Right renal pelvis (tissue), 4 donors: ENCODE measurements at regions not wholly inside any gene's neighbourhood (a gene's known extent, or its start where the extent isn't known, plus 50 kb on each side); places are given as distances from the start of the nearest gene placed in this dataset.

Experiments used
- DNase-seq, 4 donors: peaks; one replicate each; pipeline ENCODE4 v3.0.0-alpha.2; 2013; ENCODE audit warnings: low read depth in 4 of 4, low spot score in 3 of 4, missing footprints in 1 of 4

DNA sequence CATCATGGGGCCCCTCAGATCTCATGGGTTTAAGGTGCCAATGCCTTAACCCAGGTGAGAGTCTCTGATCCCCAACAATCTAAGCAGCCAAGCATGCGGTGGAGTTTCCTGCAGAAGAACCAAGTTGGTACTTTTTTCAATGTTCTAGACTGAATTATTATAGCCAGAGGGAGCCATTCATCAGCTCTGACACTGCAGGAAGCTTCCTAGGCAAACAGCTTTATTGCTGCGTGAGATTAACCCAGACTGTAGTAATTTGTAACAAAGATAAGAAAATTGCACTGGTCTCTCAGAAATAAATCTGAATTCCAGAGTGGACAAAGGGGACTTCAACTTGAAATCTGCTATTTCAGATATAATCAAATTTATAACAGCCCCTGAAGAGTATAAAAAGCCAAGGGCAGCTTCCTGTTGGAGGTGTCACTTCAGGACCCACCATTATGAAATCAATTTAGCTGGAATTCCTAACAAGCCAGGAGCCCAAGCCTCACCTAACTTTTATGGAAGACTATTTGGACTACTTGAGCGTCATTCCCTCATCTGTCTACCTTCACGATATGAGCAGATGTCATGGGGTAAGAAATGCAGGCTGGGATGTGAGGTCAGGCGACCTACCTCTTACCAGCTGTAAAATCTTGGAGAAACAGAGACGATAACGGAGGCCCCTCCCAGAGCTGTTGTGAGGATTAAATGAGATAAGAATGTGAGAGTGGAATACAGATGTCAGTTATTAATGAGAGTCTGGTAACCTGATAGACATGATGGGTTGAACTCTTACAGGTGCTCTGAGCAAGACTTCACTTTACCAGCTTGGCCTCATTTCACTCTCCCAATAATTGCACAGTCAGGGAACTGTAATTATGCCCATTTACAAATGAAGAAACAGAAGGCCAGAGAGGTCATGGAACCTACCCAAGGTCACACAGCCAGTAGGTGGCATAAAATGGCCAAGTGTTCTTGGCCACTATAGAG lies 135.1 kb downstream of the RRAGC start:
- no peak for DNase-seq

DNA sequence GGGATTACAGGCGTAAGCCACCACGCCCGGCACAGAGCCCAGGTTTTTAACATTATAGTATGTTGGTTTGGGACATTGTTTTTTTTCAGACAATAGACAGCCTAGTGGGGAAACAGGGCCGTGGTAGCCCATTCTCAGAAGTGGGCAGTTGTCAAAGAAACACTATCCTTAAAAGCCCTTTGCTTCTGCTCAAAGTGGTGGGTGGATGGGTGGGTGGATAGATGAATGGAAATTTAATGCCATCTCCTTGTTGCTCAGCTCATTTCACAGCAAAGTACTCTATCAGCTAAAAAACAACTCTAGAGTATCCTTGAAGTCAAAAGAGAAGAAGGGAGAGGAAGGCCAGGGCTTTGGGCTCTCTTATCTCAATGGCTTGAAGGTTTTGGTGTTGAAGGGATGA lies 137.8 kb downstream of the RRAGC start:
- DNase-seq = no peak

DNA sequence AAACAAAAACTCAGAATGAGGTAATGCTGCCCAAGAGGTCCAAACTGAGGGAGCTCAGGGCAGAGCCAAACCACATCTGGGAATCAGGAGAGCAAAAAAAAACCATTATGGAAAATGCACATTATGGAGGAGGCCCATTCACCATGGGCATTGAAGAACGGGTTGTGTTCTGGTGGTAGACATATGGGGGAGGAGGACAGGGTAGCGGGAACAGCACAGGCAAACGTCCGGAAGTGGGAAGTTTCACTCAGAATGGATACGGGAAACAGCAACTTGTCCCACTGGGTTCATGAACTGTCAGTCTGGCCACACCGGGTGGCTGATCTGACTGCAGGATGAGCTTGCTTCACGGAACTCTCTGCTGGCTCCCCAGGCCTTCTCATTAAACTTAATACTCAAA lies 139.7 kb downstream of the RRAGC start:
- DNase-seq = no peak

DNA sequence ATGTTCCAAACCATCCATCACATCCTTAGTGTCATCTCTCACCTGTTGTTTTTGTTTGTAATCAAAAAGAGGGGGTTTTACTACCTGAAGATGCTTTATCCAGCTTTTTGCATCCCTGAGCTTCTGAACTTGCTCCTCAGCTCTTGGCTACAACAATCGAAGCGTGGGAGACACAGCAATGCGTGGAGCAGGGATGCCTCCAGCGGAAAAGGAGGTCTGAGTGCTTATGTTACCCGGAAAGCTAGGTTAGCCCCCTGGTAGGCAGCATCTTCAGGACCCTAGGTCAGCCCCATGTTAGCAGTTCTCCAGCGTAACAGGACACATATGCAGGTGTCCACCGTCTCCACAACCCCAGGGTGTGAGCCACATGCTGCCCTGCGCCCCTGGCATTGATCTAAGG lies 141.5 kb downstream of the RRAGC start:
- DNase-seq = no peak

DNA sequence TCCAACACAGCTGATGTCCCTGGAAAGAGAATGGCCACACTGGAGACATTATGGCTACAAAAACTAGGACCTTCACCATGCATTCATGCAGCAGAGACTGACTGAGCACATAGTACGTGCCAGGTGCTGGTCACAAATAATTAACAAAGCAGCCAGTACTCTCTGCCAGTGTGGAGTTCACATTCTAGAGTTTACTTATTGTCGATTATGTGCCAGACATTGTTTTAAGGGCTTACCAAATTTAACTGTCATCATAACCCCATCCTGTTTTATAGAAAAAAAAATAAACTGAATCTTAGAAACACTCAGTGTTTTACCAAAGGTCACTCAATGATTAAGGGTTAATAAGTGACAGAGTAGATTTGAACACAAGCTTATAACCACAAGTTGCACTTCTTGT lies 143.3 kb downstream of the RRAGC start:
- no peak for DNase-seq

DNA sequence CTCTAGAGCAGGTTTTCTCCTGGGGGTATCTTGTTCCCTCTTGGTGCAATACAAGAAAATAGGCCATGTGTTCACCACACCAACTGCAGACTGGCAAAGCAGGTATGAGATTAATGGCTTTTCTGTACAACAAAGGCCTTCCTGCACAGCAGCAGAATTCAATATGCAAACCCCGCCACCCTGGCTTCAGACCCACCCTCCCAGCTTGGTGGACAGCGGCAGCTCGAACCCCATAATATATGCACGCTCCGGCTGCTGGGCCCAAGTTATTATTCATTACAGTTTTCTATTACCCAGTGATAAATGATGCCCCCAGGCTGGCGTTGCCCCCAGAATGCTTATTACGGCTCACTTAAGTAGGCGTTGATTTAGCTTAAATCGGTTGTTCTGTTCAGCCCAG lies 144.2 kb downstream of the RRAGC start:
- DNase-seq = no peak

DNA sequence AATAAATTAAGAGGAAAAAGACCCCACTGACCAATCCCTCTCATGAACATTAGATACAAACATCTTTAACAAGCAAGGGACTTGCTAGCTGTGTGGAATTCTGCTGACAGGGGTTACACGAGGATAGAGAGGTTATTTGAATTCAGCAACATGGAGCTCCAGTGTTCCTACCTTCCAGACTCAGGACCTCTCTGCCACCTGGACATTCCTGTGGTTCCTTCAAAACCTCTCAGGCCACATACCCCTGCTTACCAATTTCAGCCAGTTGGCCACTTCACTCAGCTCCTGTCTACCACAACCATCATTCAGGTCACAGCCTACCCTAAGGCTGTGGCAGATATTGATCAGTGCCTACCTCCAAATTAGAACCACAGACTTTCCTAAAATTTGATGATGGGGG lies 147.5 kb downstream of the RRAGC start:
- DNase-seq = no peak

DNA sequence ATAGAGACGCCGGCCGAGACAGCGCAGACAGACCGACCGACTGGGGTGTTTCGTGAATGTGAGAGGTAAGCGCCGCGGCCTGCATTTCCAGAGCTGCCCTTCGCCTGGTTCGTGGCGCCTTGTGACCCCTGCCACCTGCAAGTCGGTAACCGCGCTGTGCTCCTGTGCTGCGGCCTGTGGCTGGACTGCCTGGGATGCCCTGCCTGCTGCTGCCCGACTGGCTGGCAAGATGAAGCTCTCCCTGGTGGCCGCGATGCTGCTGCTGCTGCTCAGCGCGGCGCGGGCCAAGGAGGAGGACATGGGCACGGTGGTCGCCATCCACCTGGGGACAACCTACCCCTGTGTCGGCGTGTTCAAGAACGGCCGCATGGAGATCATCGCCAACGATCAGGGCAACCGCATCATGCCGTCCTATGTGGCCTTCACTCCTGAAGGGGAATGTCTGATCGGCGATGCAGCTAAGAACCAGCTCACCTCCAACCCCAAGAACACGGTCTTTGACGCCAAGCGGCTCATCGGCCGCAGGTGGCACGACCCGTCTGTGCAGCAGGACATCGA lies 150.8 kb downstream of the RRAGC start:
- DNase-seq = no peak

DNA sequence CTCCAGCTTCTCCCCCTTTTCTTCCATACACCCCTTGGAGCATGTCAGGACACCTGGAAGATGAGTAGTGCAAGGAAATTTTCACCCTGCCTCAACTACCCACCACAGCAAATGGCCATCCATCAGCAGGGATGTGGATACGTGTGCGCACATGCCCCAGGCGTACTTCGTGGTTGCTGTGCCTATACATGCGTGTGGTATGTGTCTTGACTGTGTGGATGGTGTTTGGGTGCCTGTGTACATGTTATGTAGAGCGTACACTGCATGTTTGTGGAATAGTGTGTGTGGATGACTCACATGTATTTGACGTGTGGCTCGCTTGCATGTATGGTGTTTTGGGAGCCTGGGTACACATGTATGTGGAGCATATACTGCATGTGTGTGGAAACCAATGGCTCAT lies 158.5 kb downstream of the RRAGC start:
- no peak for DNase-seq

DNA sequence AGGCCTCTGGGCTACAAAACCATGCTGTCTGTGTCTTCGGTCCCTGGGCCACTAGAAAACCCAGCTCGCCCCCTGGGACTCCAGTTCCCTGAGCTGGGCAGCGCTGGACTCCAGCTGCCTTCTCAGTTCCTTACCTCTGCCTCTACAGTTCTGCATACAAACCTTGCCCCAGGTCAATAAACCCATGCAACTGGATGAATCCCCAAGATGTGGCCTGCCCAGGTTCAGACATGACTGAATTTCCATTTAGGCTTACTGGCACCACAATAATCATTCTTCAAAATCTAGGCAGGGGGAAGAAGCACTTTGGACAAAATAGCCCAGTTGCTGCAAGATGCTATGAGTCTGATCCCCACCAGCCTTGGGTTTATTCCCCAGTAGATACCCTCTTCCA lies 159.5 kb downstream of the RRAGC start:
- no peak for DNase-seq

DNA sequence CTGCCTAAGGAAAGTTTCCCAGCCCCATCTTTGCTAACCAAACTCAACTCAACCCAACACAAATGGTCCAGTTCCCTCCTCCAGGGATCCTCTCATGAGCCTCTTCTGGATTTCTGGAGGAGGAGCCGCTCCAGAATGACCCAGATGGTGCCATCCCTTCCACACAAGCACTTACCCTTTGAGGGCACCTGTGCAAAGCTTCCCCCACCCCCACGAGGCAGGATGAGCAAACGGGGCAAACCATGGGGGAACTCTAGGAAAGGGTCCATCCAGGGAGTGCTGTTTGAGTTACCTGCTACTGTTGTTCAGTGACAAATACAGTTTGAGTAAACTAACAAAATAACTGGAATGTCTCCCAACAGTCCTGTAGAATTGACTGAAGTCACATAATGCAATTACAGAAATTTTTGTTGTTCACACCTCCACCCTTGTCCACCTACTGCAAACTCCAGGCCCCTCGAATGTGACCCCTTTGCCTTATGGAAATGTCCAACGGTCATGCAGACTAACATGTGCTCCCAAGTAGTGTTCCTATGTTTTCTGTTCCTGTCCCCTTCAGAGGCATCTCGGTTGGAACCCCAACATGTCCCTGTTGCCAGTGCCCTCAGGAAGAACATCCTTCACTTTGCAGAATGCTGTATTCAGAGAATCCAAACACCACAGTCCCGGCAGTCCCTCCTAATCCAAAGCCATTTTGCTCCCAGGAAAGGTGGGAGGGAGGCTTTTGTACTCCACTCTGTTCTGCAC lies 160.1 kb downstream of the RRAGC start:
- no peak for DNase-seq

DNA sequence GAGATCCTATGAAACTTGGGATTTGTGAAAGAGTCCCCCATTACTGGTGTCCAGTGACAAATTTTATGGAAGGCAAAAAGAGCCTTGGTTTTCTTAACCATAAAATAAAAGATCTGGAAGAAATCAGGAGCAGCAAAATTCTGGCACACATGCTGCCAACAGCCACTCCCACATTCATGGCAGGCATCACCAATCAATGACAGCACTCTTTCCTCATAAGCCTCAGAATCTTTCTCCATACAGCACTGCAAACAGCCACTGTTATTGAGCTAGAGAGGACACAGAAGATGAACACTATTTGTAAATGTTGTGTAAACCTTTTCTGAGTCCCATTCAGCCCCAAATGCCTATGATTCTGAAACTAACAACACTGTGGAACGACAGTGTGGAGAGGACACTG lies 162.2 kb downstream of the RRAGC start:
- no peak for DNase-seq

DNA sequence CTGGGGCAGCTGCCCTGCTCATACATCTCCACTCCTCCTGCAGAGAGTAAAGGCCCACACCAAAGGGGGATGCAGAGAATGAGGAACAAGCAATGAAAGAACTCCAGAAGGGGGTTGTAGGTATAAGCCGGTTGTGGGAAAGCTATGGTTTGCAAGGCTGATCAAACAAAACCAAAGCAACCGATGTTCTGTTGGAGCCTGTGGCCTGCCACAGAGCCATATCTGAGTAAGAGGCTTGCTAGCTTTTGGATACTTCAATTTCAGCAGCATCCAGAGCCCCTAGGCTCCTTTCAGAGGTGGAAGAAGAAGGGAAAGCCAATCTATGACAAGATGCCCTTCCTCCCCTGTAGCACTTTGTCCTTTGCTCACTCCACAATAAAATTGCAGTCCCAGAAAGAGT lies 163.2 kb downstream of the RRAGC start:
- no peak for DNase-seq

DNA sequence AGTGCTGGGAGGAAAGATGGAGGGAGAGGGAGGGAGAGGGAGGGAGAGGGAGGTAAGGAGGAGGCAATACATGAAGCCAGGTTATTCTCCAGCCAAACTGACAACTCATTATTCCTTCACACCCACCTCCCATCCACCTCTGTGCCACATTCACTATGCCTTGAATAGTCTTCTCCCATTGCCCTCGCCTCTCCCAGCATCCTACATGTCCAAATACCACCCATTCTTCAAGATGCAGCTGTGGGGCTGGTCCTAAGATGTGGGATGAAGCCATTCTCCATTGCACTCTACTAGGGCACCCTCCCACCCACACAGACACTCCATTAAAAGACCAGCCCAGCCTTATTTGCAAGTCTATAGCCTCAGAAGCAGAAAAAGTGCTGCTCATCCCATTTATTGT lies 165.8 kb downstream of the RRAGC start:
- DNase-seq = no peak

DNA sequence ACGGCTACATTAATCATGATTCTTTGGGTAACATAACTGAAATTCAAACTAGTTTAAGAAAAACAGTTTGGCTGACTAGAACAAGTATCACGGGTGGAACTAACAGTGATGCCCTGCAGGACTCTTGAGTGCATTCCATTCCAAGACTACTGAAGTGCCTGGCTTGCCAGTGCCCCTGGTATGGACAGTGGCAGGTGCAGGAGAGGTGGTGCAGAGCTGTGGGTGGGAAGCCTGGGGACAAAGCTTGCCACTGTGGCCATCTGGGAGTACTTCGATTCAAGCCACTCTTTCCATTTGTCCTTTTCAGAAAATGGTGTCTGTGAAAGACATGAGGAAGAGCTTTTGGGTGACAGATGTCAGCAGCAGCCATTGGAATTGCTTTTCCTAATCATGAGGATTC lies 166.5 kb downstream of the RRAGC start:
- DNase-seq = no peak

DNA sequence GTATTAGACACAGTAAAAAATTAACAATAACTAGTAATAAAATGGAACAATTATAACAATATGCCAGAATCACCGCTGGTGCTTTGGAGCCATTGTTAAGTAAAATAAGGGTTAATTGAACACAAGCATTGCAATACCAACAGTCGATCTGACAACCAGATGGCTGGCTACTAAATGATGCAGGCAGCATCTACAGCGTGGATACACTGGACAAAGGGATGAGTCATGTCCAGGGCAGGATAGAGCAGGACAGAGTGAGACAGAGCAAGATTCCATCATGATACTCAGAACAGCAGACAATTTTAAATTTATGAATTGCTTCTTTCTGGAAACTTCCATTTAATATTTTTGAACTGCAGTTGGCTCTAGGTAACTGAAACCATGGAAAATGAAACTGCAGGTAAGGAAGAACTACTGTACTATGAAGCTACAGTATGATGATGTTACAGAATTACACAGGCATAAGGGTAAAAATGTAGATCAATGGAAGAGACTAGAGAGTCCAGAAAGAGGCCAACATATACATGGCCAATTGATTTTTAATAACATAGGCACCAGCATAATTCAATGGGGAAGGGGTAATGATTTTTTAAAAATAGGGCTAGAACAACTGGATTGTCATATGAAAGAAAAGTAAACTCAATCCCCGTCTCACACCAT lies 168.7 kb downstream of the RRAGC start:
- no peak for DNase-seq

DNA sequence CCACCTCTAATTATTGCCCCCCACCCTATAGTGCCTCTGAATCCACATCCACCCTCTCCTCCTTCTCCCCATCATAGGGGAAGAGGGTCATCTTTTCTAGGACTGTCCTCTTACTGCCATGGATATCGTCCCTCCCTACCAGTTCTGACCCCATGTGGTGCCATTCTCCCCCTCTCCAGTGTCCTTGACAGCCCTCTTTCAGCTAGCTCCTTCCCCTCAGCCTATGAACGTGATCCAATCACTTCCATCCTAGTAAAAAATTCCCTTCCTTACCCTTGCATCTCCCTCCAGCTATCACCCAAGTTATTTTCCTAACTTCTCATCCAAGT lies 172.7 kb downstream of the RRAGC start:
- DNase-seq = no peak

DNA sequence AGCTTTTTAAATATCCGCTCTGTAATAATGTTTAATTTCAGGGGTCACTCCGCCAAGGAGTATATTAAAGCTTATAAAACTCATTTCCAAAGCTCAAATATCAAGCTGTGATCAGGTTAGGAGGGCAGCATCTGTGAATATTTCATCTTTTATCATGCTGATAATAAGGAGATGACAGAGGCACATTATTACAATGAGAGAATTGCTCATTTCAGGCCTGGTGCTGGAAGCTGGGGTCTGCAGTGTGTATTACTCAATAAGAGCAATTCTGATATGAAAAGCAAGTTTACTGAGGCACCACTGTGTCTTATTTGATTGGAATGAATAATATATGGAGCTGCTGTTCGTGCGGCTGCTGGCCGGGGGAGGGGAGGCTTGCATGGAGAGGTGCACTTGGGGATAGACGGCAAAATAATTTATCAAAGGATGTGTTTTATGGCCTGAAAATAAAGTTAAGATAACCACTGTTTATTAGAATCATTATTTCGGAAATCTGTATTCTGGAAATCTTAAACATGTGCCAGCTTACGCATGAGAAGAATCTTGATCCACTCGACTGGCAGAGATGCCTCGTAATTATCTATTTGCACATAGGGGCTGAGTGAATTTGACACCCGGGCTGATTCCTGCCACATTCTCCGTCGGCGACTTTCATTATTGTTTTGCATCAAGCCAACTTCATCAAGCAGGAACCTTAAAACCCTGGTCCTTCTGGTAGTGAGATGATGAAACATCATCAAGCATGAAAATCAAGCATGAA lies 173.2 kb downstream of the RRAGC start:
- DNase-seq = no peak

DNA sequence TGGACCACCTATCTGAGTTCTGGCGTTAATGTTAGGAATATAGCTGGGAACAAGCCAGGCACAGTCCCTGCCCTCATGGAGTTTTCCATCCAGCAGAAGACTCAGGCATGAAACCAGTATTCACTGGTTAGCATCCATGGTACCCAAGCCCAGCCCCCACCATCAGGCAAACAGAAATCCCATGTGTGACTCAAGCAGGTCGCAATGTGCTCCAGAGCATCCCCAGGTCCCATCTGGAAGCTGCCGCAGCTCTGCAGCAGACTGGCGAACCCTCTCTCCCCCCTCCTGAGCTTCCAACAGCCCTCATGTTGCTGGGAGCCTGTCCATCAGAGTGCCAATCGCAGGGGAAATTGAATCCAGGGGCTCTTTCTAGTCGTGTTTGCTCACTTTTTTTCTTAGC lies 174.2 kb downstream of the RRAGC start:
- DNase-seq = no peak

DNA sequence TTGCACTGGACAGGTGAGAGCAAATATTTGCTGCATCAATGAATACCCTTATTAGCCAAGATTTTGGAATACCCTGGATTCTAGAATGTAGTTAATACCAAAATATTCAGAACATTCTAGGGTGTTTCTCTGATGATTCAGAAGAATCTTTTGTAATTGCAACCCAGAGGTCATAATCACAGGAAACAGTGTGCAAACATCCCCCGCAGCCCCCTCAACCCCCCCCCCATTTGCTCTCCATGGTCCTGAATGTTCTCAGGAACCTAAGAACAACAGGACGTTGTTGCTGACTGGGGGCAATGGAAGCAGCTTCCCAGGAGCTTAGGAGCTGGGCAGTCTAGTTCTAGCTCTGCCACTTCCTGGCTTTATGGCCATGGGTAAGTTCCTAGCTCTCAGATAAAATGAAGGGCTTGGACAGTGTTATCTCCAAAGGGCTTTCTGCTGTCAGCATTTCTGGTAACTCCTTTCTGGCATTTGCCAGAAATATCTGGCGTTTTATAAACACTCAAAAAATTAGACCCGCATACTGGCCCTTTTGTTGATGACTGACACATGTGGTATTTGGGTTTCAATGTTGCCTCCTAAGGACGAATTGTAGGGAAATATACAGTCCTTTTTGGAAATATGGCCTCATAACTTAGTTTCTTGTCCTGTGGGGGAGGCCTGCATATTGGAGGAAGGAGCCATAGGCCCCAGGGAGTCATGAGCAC lies 178.6 kb downstream of the RRAGC start:
- DNase-seq = peak; percentile 5 to 31 (median 22)
